LoVo (cell line): ENCODE measurements at regions not wholly inside any gene's neighbourhood (a gene's known extent, or its start where the extent isn't known, plus 50 kb on each side); places are given as distances from the start of the nearest gene placed in this dataset.
"Not testable (repeated sequence)": the region's sequence is repeated elsewhere in the genome, so short reads cannot be mapped to it uniquely, and the experiment has no call there.

Experiments used
- DNase-seq: peaks from one replicate; pipeline ENCODE4 v3.0.0-alpha.2; 2016; ENCODE audit warnings: low spot score

- DNase-seq: no peak
Measured at GRCh38 chr9:129435988-129436717, 184.7 kb downstream of the C9orf50 start.

- no peak for DNase-seq
Measured at GRCh38 chr9:129435291-129435690, 185.6 kb downstream of the C9orf50 start.

- DNase-seq: no peak
Measured at GRCh38 chr9:129434187-129434586, 186.7 kb downstream of the C9orf50 start.

- DNase-seq: no peak
Measured at GRCh38 chr9:129432297-129433154, 188.4 kb downstream of the C9orf50 start.

DNA sequence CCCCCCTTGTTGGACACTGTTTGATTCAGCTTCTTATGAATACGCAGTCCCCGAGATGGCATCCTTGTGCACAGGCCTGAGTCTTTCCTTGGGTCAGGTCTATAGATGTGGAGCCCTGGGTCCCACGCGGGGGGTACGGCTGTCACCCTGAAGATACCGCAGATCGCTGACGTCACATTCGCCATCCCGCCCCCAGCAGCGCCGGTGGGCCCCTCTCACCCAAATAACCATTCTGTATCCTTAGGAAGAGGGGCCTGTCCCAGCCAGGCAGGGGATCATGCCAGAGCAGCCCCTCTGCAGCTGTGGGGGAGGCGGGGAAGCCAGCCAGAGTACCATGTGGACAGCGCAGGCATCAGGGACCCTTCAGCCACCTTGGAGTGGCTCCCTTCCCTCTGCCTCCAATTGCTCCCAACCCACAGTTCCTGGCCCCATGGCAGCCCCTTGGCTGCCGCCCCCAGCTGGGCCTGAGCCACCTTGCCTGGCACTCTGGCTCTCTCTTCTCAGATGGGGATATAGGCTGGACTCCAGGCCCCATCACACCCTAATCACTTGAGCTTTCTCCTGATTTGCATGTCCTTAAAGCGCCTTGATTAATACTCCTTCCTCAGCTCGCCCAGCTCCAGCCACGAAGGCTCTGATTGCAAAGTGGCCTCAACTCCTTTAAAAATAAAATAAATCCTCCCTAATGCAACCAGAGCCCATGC lies 189.8 kb downstream of the C9orf50 start:
- DNase-seq: no peak

- no peak for DNase-seq
Measured at GRCh38 chr9:129428864-129429577, 191.9 kb downstream of the C9orf50 start.

DNA sequence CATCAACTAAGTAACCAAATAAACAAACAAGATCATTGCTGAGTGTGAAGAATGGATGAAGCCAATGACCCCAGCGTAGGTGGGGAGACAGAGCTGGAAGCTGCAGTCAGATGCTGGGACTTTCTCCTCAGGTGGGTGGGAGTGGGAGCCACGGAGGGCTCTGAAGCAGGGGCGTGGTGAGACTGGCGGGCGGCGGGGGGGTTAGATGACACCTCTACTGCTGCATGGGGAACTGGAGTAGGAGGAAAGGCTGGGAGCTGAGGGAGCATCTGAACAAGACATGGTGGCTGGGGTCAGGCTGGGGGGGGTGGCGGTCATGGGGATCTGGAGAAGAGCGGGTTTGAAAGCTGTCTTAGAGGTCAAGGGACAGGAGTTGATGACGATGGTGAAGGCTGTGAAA lies 193.8 kb downstream of the C9orf50 start:
- no peak for DNase-seq

GRCh38 chr9:129423755-129424154 lies 197.1 kb downstream of the C9orf50 start:
- DNase-seq: not testable (repeated sequence)

DNA sequence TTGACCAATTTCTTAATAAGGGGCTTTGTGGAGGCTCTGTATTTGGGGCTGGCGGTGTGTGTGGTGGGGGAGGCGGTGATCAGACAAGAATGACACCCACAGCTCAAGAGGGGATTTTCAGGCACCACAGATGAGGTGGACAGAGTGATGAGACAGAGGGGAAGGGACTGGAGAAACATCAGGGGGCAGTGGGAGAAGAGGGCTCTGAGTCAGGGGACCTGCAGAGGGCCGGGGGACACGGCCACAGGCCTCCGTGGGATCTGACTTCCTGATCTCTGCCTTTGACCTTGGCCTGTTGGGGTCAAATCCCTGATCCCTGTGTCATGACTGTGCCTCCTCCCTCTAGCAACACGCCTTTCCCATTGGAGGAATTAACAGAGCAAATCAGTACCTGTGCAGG lies 197.7 kb downstream of the C9orf50 start:
- no peak for DNase-seq

GRCh38 chr9:129422843-129423192 lies 198.1 kb downstream of the C9orf50 start:
- no peak for DNase-seq

DNA sequence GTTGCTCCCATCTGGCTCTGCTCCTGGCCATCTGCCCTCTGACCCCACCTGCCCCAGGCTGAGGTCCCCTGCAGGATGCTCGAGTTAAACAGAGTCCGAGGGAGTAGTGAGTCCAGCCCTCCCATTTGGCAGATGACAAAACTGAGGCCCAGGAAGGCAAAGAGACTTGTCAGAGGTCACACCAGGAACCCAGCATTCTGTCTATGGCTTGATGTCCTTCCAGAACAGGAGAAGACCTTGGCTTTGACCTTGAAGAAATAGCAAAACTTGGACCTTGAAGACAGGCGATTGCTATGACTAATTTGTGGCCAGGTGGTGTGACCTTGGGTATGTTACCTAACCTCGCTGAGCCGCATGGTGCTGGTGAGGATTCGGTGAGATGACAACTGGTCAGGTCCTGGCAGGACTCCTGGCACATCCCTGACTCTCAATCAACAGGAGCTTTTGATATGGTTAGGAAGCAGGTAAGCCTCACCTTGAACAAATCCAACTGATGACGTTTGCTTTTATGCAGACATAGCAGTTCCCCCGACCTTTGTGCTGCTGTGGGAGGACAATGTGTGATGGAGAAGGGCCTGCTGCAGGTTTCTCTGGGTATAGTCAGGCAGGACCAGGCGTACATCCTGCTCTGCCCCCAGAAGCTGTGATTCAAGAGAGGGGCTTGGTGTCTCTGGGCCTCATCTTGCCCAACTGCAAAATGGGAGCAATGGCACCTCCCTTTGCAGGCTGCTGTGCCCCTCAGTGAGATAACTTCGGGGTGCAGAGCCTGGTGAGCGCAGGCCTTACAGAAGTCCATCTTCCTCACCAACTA lies 198.7 kb downstream of the C9orf50 start:
- no peak for DNase-seq

DNA sequence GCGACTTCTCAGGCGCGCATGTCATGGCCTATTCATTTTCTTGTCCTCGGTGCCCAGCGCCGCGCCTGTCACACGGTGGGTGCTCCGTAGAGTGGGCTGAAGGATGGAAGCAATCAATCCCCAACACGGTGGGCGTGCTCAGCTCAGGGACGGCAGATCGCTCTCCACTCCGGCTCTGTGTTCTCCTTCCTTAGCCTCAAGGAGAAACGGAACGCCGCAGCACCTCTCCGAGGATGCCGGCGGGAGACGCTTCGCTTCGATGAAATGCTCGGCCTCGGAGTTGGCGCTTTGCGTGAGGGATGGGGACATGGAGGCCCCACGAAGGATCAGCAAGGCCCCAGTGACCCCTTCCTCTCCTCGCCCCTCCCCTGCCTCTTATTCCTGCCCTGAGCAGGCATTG lies 199.5 kb downstream of the C9orf50 start:
- no peak for DNase-seq

DNA sequence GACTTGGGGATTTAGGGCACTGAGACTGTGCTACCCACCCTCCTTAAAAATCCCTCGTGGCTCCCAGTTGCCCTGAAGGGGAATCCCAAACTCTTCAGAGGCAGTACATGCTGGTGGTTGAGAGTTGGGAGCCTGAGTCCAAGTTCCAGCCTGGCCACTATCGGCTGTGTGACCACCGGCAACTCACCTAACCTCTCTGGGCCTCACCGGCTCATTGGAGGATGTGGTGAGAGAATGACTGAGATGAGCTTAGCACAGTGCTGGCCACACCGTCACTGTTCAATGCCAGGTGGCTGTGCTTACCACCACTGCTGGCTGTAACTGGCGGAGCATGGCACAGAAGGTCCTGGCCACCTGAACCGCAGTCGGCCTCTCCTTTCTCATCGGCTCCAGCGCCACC lies 200.2 kb downstream of the C9orf50 start:
- DNase-seq: no peak

GRCh38 chr9:129419382-129419899 lies 201.5 kb downstream of the C9orf50 start:
- no peak for DNase-seq

GRCh38 chr9:129418451-129418850 lies 202.4 kb downstream of the C9orf50 start:
- DNase-seq: no peak

GRCh38 chr9:129416821-129417539 lies 203.9 kb downstream of the C9orf50 start:
- DNase-seq: no peak

GRCh38 chr9:129415942-129416651 lies 204.8 kb downstream of the C9orf50 start:
- no peak for DNase-seq

DNA sequence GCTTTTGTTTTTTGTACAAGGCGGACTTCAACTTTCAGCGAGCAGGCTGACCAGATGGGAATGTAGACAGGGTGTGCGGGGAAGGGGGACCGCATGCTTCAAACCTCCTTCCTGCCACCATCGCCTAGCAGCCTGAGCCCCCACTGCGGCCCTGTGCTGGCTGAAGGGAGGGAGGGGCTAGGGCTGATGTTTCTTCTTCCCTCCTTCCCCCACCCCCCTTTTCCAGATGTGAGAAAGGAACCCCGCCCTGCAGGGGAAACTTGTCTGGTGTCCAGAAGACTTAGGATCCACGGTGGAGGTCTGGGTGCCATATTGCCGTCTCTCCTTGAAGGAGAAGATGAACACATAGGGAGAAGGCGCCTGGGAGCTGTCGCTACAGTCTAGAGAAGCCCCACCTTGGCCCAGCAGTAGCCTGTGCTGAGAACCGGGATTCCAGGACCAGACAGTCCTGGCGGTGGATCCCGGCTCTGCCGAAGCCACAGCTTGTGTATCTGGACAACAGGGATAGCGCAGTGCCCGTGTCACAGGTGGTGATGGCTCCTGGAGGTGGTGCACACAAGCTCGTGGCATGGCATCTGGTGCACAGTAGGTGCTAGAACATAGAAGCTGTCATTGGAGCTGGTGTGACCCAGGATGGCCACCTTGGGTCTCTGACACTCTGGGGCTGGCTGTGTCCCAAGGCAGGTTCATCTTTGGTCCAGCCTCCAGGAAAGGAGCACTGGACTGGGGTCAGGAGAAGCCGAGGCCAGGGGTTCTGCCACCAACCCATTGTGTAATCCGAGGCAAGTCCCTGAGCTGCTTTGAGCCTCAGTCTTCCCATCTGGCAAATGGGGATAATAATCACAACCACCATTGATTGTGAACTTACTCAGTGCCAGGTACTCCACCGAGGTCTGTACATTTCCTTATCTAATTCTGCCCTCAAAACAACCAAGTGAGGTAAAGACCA lies 205.6 kb downstream of the C9orf50 start:
- no peak for DNase-seq
